ENCODE measurements at regions not wholly inside any gene's neighbourhood (a gene's known extent, or its start where the extent isn't known, plus 50 kb on each side); places are given as distances from the start of the nearest gene placed in this dataset.

- ChIA-PET SMC1A (ENCODE audit: uncharacterized antibody, unreplicated experiment) (interaction anchor here (0.5 to 1.3 kb wide), 3 partner anchors 13 to 117 kb away, joined by 3 to 5 read pairs (median 3); no protein-coding TSS in a partner anchor), POLR2A (no interaction called here), CTCF (interaction anchor here (0.7 to 1.3 kb wide), 3 partner anchors 117 to 777 kb away, joined by 3 read pairs; no protein-coding TSS in a partner anchor), RAD21 (ENCODE audit: unreplicated experiment) (no interaction called here)
- intact Hi-C loops (cut with micrococcal nuclease; ENCODE audit: unreplicated experiment) (no loop called here), in situ Hi-C loops (cut with MboI) (no loop called here)
- H3K4me1 ChIP-seq (ENCODE audit: control insufficient read depth, insufficient read depth, low read length) = no peaks in the 10 kb centered on the region
- TF ChIP-seq ZBTB40 (IDR thresholded peaks at IDR 0.05; ENCODE audit: borderline replicate concordance) (no peak), PKNOX1 (IDR thresholded peaks at IDR 0.05) (no peak), ZNF384 (IDR thresholded peaks at IDR 0.05; ENCODE audit: borderline replicate concordance, low read depth, low read length) (no peak), EED (IDR thresholded peaks at IDR 0.05; ENCODE audit: low read depth) (no peak), JUNB (IDR thresholded peaks at IDR 0.05) (no peak), GABPA (IDR thresholded peaks at IDR 0.05; ENCODE audit: low read depth) (no peak), ETV6 (conservative IDR thresholded peaks at IDR 0.05 in 1 of 2, IDR thresholded peaks at IDR 0.05 in 1 of 2; ENCODE audit: borderline replicate concordance in 1 of 2, low read depth in 1 of 2) (no peak), MEF2A (IDR thresholded peaks at IDR 0.05; ENCODE audit: insufficient read depth, low read depth, low read length) (no peak), ZNF274 (IDR thresholded peaks at IDR 0.05; ENCODE audit: insufficient read depth, insufficient read length) (no peak)
- H3K4me2 ChIP-seq (ENCODE audit: control insufficient read depth, insufficient read depth) = no peak overlapping the region
- 26% methylated on average over 14 of the region's 14 CpGs for WGBS (ENCODE audit: insufficient coverage, insufficient replicate concordance, low lambda C conversion rate, missing lambda C conversion rate)
- no peak overlapping the region for H3K9ac ChIP-seq (ENCODE audit: control insufficient read depth, insufficient read depth, low read length)
- H3K36me3 ChIP-seq (ENCODE audit: control insufficient read depth in 2 of 2, insufficient read depth in 2 of 2, low read length in 1 of 2) = no peaks in the 10 kb centered on the region
- no peak overlapping the region for H3K4me3 ChIP-seq
- ATAC-seq = no peak
- no peak for DNase-seq (ENCODE audit: low read depth, low spot score)
- no peaks in the 10 kb centered on the region for H3K79me2 ChIP-seq (ENCODE audit: control insufficient read depth, insufficient read depth, low read length)
- no peak for FAIRE-seq
- peaks cover 0 to 4% of the 10 kb centered on the region in 2 experiments; a peak in 2 of 4 replicates for H3K27me3 ChIP-seq (replicated peaks in 1 of 2; ENCODE audit: control insufficient read depth in 2 of 2, insufficient read depth in 2 of 2, low read length in 1 of 2)
- no TSS peak for BruUV-seq (replicated peaks)
- H2AFZ ChIP-seq (ENCODE audit: control insufficient read depth, low read depth, low read length) = no peak overlapping the region
- H3K9me3 ChIP-seq (replicated peaks; ENCODE audit: control insufficient read depth, insufficient read depth, low read length) = no peaks in the 10 kb centered on the region
- no peaks in the 10 kb centered on the region for H4K20me1 ChIP-seq (ENCODE audit: control insufficient read depth, insufficient read depth)
- no peak overlapping the region for H3K27ac ChIP-seq (ENCODE audit: control insufficient read depth, insufficient read depth)
Observed at GRCh38 chr20:48503166-48503815, 324.5 kb downstream of the PREX1 start.
